ENCODE measurements at regions not wholly inside any gene's neighbourhood (a gene's known extent, or its start where the extent isn't known, plus 50 kb on each side); places are given as distances from the start of the nearest gene placed in this dataset.

DNA sequence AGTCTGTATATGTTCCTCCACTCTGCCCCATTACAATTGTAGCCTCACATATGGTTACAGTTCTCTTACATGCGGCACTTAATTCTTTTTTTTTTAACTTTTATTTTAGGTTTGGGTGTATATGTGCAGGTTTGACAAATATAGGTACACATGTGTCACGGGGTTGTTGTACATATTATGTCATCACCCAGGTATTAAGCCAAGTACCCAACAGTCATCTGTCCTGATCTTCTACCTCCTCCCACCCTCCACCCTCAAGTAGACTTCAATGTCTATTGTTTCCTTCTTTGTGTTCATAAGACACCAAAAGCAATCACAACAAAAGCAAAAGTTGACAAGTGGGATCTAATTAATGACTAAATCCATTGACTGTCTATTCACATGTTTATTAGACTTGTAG lies 144.6 kb upstream of the TP63 start (continued):
- TF ChIP-seq CBX5 (IDR thresholded peaks at IDR 0.05; ENCODE audit: borderline replicate concordance, low read depth) (no peak), SREBF1 (IDR thresholded peaks at IDR 0.05; ENCODE audit: borderline replicate concordance, low read depth, low read length) (no peak), PRMT5 (CRISPR knock-in tag; IDR thresholded peaks at IDR 0.05) (no peak)

GRCh38 chr3:189488241-189488767 lies 142.9 kb upstream of the TP63 start:
- no peak overlapping the region for H3K4me3 ChIP-seq
- DNase-seq (ENCODE audit: extremely low read depth in 1 of 4, low spot score in 3 of 4) (no peak), ATAC-seq (no peak), FAIRE-seq (no peak)
- no peaks in the 10 kb centered on the region for H4K20me1 ChIP-seq (replicated peaks; ENCODE audit: control insufficient read depth, insufficient read depth, low read length)
- WGBS (ENCODE audit: insufficient coverage, low coverage, missing lambda C conversion rate): 2% methylated on average over 9 of the region's 9 CpGs
- H3K4me2 ChIP-seq (ENCODE audit: insufficient read depth, low read length): no peak overlapping the region
- H3K27ac ChIP-seq (ENCODE audit: extremely low read depth, low read depth, low read length): no peak overlapping the region
- POLR2A ChIA-PET: no interaction called here
- H3K9me1 ChIP-seq (ENCODE audit: control insufficient read depth, insufficient read depth, low read length): no peaks in the 10 kb centered on the region
- no TSS peak for BruUV-seq (replicated peaks)
- no peak overlapping the region for H3K9ac ChIP-seq (ENCODE audit: insufficient read depth in 1 of 2, low read depth in 2 of 2, low read length in 2 of 2)
- TF ChIP-seq PHF20 (IDR thresholded peaks at IDR 0.05; ENCODE audit: partially characterized antibody): no peak
- no peak for TF ChIP-seq EP300 (IDR thresholded peaks at IDR 0.05; ENCODE audit: low read length)
- no peak for TF ChIP-seq DDX20 (tag; IDR thresholded peaks at IDR 0.05; ENCODE audit: low read depth)
- TF ChIP-seq SMARCE1 (IDR thresholded peaks at IDR 0.05): no peak
- H3K4me1 ChIP-seq (replicated peaks in 1 of 2; ENCODE audit: control insufficient read depth in 2 of 2, insufficient read depth in 2 of 2, low read length in 2 of 2): no peaks in the 10 kb centered on the region
- no peaks in the 10 kb centered on the region for H3K27me3 ChIP-seq (ENCODE audit: control insufficient read depth in 2 of 2, insufficient read depth in 2 of 2, low read length in 2 of 2)
- CTCF ChIA-PET (ENCODE audit: low intra/inter-chr PET ratio): no interaction called here
- H3K79me2 ChIP-seq (ENCODE audit: control insufficient read depth, insufficient read depth, low read length): no peaks in the 10 kb centered on the region
- intact Hi-C loops (cut with micrococcal nuclease): no loop called here
- no peaks in the 10 kb centered on the region for H3K9me3 ChIP-seq (replicated peaks; ENCODE audit: control insufficient read depth, insufficient read depth, low read depth, low read length)
- no peak overlapping the region for H2AFZ ChIP-seq (ENCODE audit: low read depth, low read length)
- H3K36me3 ChIP-seq (ENCODE audit: control insufficient read depth, insufficient read depth, low read length): no peaks in the 10 kb centered on the region
- in situ Hi-C loops (cut with MboI): no loop called here

Data from K562 (cell line).